Cardiac muscle cell (in vitro differentiated cells and primary cell): ENCODE measurements at regions not wholly inside any gene's neighbourhood (a gene's known extent, or its start where the extent isn't known, plus 50 kb on each side); places are given as distances from the start of the nearest gene placed in this dataset.
"Not testable (repeated sequence)": the region's sequence is repeated elsewhere in the genome, so short reads cannot be mapped to it uniquely, and the experiment has no call there.

Experiments
- DNase-seq, 2 donors: peaks; one replicate each; pipeline versions ENCODE4 v3.0.0 to v3.0.0-alpha.2; 2010 to 2017; ENCODE audit warnings: low read depth in 1 of 2, low spot score in 1 of 2
- H3K27ac ChIP-seq: fragments of 200-600 bp; sonication (generic); 2 replicates; pipeline ENCODE4 v1.5.1; 2016
- H3K27me3 ChIP-seq: fragments of 200-600 bp; sonication (generic); 2 replicates; pipeline ENCODE4 v1.6.0; 2016; ENCODE audit warnings: control low read depth
- H3K36me3 ChIP-seq: fragments of 200-600 bp; sonication (generic); 2 replicates; pipeline ENCODE4 v1.5.1; 2016; ENCODE audit warnings: control low read depth
- H3K4me1 ChIP-seq: fragments of 200-600 bp; sonication (generic); 2 replicates; pipeline ENCODE4 v1.8.1; 2017; ENCODE audit warnings: low read depth, mild to moderate bottlenecking, mixed run types
- H3K4me3 ChIP-seq: fragments of 200-600 bp; sonication (generic); 2 replicates; pipeline ENCODE4 v1.5.1; 2016; ENCODE audit warnings: mild to moderate bottlenecking
- H3K9me3 ChIP-seq: fragments of 200-600 bp; sonication (generic); 2 replicates; pipeline ENCODE4 v1.5.1; 2017; ENCODE audit warnings: low read depth, mild to moderate bottlenecking, control low read depth
- CTCF ChIP-seq: IDR thresholded peaks from 2 replicates; pipeline ENCODE4 v1.5.1; 2012; ENCODE audit warnings: low read depth, mild to moderate bottlenecking, low read length

- peak in 1 of 2 donors; percentile 92 for DNase-seq
- no peak for TF ChIP-seq CTCF
- no peak overlapping the region for H3K27ac ChIP-seq
These were observed 132.3 kb downstream of the ZNF330 start for GRCh38 chr4:141352909-141353525.

GRCh38 chr4:141356321-141356962, 135.7 kb downstream of the ZNF330 start:
- Histone ChIP-seq H3K4me1 (no peaks in the 10 kb centered on the region), H3K9me3 (no peaks in the 10 kb centered on the region), H3K36me3 (no peaks in the 10 kb centered on the region), H3K27ac (no peak overlapping the region), H3K4me3 (no peak overlapping the region), H3K27me3 (no peaks in the 10 kb centered on the region)
- no peak for DNase-seq
- no peak for TF ChIP-seq CTCF

More at GRCh38 chr4:141352909-141353525, 132.3 kb downstream of the ZNF330 start:
- no peaks in the 10 kb centered on the region for H3K9me3 ChIP-seq
- H3K4me1 ChIP-seq: no peaks in the 10 kb centered on the region
- H3K27me3 ChIP-seq: no peaks in the 10 kb centered on the region
- H3K36me3 ChIP-seq: no peaks in the 10 kb centered on the region
- H3K4me3 ChIP-seq: no peak overlapping the region

- TF ChIP-seq CTCF: no peak
- H3K27ac ChIP-seq: no peak overlapping the region
- H3K4me1 ChIP-seq: no peaks in the 10 kb centered on the region
- H3K36me3 ChIP-seq: no peaks in the 10 kb centered on the region
- H3K9me3 ChIP-seq: no peaks in the 10 kb centered on the region
- no peak overlapping the region for H3K4me3 ChIP-seq
- H3K27me3 ChIP-seq: no peaks in the 10 kb centered on the region
- DNase-seq: no peak
These were observed 136.3 kb downstream of the ZNF330 start for GRCh38 chr4:141356963-141357335.

- H3K4me3 ChIP-seq, H3K4me1 ChIP-seq, H3K36me3 ChIP-seq, DNase-seq, H3K9me3 ChIP-seq, H3K27me3 ChIP-seq, H3K27ac ChIP-seq: not testable (repeated sequence)
These were observed 147.5 kb downstream of the ZNF330 start for GRCh38 chr4:141368241-141368640.

- Histone ChIP-seq H3K4me3 (no peak overlapping the region), H3K36me3 (no peaks in the 10 kb centered on the region), H3K27me3 (no peaks in the 10 kb centered on the region), H3K4me1 (no peaks in the 10 kb centered on the region), H3K27ac (no peak overlapping the region), H3K9me3 (no peaks in the 10 kb centered on the region)
- TF ChIP-seq CTCF: no peak
- DNase-seq: no peak
These were observed 150.5 kb downstream of the ZNF330 start for GRCh38 chr4:141371206-141371605.

GRCh38 chr4:141375855-141376254, 155.2 kb downstream of the ZNF330 start:
- DNase-seq: peak in 1 of 2 donors; percentile 84
- peak; percentile 57 for TF ChIP-seq CTCF
- Histone ChIP-seq H3K36me3 (no peaks in the 10 kb centered on the region), H3K27ac (no peak overlapping the region), H3K27me3 (no peaks in the 10 kb centered on the region), H3K4me3 (no peak overlapping the region), H3K4me1 (no peaks in the 10 kb centered on the region), H3K9me3 (no peaks in the 10 kb centered on the region)
